GM21619 (cell line): ENCODE measurements at regions not wholly inside any gene's neighbourhood (a gene's known extent, or its start where the extent isn't known, plus 50 kb on each side); places are given as distances from the start of the nearest gene placed in this dataset.
"Not testable (repeated sequence)": the region's sequence is repeated elsewhere in the genome, so short reads cannot be mapped to it uniquely, and the experiment has no call there.

Experiments used
- ATAC-seq: cut with Tn5 transposase; IDR thresholded peaks from one replicate; pipeline ENCODE4 v1.9.1; 2021; ENCODE audit not compliant: unreplicated experiment

DNA sequence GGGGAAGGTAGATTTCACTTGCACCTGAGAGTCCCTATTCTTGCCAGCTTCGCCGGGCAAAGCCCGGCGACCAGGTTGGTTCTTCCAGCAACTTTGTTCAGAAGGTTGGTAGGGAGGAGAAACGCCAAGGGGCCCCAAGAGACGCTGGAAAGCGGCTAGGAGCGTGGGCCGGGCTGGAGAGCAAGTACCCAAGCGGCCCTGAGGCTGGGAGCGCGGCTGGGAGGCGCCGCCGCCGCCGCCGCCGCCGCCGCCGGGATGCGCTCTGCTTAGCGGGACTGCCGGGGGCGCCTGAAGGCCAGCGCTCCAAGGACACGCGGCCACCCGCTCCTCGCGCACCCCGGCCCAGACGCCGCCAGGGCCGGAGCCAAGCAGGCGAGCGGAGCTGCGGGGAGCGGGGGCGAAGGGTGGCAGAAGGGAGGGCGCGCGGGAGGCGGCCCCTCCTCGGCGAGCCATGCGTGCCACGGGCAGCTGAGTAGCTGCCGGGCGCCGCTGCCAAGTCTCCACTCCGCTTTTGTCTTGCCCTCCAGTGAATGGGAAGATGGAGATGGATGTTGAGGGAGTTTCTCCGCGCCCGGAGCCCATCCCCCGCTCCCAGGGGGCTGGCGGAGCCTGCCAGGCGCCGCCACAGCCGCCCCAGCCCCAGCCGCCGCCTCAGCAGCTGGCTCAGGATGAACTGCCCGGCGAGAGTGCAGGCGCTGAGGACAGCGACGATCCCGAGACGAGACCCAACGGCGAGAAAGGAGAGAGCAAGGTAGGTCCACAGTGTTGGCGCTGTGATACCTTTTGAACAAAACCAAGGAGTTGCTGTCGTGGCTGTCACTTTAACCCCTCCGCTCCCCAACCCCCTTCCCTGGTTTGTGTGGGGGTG, 227.4 kb upstream of the AZI2 start:
- ATAC-seq, result no peak

DNA sequence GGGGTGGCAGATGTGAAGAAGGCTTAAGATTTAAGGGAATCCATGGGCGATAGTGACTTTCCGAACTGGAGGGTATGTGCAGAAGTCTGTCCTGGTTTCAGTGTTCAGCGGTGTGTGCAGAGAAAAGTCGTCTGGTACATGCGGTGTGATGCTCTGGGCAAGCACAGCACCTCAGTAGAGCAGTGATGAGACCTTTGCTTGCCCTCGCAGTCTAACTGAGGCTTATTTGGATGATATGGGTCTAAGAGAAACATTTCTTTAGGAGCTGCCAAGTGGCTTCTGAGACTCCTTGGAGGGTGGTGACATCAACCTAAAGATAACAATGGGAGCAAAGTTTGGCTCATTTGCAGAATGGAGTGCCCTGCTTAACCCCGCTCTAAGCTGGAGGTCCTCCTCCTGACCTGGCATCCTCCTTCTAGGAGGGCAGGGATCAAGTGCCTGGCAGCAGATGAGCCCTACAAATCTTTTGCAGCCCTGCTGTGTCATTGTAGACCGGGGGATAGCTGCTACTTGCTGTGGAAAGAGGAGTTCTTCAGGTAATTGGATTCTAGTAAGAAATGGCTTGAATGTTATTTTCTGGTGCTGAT, 228.1 kb upstream of the AZI2 start:
- no peak for ATAC-seq

DNA sequence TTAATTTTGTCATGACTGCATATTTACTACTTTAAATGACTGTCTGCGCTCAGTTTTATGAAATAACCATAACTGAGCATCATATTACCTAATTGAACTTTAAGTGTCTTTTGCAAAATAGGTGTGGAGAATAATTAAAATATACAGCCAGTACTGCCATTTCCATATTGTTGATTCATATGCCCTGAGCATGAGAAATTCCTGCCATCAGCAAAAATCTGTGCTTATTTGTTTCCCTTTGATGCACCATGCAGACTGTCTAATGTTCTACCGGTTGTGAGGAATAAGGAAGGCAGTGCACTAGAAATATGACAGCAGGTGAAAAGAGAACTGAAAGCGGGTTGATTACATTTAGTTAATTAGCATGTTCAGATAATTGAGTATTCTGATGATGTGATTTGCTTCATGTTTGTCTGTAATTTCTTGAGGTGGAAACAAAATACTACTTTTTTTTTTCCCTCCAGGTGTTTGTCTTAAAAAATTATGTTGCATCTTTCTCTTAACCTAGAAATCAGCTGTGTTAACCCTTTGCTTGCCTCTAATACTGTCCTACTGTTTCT, 229.4 kb upstream of the AZI2 start:
- ATAC-seq, result no peak

DNA sequence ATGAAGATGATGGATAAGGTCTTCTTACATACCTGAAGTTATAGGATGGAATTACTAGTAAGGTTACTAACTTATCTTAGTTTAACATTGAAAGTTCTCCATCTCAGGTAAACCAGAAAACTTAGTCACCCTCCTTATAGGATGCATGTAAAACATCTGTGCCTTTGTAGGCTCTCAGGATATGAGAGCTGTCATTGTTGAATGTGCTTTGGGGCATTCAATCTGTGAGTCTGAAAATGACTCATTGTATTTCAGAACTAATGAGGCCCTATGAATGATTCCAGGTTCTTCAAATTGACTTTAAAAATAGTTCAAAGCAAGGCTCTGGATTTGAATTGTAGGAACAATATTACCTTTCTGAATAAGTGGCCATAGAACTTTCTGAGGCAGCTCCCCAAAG, 237.7 kb upstream of the AZI2 start:
- peak; percentile 64 for ATAC-seq

DNA sequence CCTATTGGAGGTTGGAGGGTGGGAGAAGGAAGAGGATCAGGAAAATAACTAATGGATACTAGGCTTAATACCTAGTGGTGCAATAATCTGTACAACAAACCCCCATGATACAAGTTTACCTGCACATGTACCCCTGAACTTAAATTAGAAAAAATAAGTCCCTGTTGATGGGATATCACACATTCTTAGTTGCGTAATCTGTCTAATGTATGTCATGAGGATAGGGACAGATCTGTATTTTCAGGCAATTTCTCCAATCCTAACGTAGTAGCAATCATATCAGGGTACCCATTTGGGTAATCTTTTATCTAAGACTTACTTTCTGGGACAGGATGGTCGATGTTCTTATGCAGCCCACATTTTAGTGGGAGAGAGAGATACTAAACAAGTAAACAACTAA, 239.1 kb upstream of the AZI2 start:
- no peak for ATAC-seq

DNA sequence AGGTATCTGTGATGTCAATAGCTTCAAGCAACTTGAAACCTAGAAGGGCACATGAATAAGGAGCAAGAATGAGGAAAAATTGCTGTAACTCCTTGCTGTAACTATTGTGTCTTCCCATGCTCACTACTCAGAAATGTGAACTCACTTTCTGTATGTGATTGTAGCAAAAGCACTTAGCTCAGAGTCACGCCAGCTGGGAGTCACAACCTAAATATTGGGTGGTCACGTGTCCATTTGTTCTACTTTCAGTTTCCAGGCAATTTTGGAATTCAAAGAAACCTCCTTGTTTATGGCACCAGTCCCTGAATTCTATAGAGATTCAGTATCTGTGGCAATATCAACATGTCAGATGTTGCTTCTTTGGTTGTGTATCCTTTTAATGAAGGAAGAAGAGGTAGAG, 241.6 kb upstream of the AZI2 start:
- ATAC-seq, result no peak

DNA sequence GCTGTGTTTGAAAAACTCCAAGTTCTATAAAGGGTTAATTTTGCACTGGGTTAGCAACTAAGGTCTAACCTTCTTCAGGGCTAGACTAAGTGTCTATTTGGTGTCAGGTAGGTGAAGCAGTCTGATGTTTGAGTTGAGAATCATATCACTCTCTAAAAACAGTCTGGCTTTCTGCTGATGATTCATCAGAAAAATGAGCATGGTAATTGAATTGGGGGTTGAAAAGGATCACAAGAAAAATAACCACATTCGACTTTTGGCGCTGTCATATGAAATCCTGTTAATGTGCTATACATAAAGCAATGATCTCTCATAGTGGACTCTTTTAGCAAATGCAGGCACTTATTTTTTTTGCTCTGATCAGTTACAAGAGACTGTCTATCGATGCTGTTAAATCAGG, 242.2 kb upstream of the AZI2 start:
- ATAC-seq, result no peak

DNA sequence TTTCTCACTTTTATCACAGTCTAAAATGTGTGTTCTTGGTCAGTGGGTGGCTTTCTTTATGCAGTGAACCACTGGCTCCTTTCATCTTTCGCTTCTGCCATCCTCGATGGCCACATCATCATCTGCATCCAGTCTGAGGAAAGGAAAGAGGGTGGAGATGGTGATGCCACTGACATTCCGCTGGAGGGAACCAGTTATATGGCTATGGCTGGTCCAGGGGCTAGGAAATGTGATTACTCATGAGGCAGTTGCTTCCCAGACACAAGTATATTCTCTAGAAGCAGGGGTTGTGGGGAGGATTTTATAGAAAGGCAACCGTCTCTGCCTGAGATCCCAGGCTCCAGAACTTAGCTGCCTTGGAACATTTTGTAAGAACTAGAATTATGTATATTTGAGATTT, 246.7 kb upstream of the AZI2 start:
- ATAC-seq, result no peak

DNA sequence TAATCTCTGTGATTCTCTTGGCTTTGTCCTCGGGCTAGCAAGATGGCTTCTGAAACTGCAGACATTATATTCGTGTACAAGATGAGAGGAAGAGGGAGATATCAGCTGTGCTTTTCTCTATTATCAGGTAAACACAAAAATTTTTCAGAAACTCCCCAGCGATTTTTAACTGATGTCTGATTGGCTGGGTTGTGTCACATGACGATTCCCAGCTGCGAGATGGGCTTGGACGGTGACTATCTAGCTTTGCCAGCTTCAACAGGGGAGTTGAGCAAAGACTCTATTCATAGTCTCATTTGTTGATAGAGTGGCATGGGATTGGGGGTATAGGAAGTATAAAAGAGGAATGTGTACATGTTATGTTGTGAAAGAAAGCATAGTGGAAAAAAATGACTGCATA, 248.8 kb upstream of the AZI2 start:
- ATAC-seq, result no peak

DNA sequence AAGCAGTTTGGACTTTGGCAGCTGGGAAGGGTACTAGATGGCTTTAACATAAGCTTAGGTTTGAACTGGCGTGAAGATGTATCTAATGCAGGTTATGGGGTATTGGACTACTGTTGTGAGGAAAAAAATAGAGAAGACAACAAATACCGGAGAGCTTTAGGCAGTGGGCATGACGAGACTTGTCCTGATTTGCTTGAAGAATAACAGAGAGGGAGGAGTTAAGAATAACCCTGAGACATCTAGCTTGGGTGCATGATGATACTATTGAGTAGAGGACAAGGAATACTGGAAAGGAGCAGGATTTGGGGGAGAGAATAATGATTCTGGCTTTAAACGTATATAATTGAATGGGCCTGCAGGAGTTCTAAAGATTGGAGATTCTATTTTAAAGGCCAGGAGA, 249.5 kb upstream of the AZI2 start:
- ATAC-seq, result no peak

DNA sequence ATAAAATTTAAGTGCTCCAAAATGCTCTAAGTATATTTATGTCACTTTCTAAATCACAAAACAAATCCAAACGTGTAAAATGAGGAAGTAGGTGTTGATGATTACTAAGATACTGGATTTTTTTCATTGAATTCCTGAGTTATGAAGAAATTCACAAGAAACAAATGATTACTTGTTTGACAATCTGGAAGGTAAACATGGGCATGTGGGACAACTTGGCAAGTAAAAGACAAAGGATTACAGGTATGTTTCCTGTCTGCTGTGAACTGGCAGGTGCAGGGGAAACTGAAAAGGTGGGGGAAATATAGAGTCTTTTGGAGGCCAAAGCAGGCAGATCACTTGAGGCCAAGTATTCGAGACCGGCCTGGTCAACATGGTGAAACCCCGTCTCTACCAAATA, 252.7 kb upstream of the AZI2 start:
- ATAC-seq, result no peak

DNA sequence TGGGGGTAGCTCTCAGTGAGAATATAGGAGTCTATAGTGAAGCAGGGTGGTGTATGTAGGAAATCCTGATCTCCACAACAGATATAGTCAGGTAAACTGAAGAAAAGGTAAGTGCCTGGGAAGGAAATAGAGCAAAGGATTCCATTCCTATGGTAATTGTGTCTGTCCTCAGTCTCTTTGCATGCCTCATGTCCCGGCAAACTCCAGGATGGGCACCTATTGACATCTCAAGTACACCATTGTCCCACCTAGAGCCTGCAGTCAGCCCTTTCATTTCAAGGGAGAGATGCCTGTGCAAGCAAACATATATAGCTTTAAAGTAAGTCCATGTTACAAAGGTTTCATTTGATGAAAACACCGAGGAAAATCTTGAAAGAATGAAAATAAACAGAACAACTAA, 257.7 kb upstream of the AZI2 start:
- ATAC-seq, result no peak

DNA sequence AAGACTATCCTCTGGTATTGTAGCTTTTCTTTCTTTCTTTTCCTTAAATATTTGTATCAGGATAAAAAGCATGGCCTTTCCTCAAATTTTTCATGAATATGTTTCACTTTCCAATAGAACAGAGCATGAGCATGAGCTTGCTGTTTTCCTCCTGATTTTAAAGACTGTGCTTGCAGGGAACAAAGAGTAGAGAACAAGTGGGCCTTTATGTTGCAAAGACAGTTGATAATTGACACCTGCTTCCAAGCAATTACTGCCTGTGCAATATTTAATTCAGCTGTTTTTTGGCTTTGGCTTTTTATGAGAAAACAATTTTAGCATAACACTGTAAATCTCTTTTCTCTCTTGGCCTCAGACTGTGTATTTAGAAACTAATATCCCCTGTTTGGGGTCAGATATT, 263.6 kb upstream of the AZI2 start:
- no peak for ATAC-seq

DNA sequence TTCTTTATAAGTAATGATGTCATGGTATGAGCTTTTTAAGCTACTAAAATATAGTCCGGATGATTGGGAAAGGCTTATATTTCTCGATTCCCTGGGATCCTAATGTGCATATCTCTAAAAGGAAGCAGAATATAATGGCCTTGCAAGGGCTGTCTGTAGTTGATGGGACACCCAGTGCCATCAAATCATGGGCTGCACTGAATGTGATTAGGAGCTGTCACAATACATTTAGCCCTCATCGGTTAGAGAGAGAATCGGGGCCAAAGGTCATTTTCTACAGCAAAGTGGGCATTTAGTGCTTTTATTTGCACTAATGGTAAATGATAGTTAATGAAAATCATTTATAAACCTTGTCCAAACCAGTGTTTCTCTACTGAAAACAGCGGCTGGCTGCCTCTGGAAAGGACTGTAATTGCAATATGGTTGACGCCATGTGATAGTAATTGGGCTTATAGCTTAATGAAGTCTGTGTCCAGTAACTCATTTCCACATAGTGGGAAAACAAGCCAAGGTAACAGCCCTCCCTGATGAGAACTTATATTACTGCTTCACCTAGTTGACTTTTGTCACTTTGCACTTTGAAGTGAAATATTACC, 265.0 kb upstream of the AZI2 start:
- no peak for ATAC-seq

DNA sequence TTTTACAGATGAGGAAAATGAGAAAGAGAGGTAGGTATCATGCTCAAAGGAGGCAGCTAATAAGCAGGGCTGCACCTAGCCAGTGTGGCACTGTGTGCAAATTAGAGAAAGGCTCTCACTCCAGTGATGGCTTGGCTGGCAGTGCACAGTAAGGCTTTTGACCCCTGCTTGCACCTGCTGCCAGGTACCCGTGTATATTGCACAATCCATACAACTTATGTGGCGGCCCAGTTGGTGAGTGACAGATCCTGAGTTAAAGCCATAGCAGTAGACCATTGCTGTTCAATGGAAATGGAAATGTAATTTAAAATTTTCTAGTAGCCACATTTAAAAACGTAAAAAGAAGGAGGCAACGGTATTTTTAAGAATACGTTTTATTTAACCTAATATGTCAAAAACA, 266.4 kb upstream of the AZI2 start:
- ATAC-seq, result no peak

DNA sequence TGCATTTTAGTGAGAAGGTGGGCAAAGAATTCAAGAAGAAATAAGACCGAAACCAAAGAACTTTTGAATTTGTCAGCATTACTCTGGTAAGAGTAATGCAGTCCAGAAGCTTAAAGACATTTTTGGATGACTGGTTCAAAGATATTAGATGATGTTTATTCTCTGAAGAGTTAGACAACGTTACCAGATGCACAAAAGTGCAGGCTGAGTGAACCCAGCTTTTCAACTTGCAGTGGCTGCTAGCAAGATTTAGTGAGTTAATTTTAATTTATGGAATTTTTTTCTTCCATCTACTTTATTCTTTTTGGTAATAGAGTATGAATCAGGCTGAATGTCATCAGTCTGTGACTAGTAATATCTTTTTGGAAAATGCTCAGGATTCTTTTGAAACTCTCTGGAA, 267.3 kb upstream of the AZI2 start:
- ATAC-seq, result no peak

DNA sequence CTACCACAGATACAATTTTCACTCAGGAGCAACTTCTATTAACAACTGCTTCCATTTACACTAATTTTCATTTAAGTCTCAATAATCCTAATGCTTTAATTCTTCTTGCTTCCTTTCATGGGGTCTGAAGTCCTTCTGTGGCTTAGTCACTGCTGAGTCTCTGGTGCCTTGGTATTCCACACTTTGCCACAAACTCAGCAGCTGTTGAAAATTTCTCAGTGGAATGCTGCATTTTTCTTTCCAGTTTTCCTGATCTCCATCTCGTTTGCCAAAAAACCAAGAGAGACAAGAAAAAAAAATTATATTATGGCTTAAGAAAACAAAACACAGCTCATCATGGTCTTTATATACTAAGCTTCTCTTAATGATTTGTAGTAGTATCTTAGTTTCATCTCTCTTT, 269.2 kb upstream of the AZI2 start:
- ATAC-seq, result no peak

DNA sequence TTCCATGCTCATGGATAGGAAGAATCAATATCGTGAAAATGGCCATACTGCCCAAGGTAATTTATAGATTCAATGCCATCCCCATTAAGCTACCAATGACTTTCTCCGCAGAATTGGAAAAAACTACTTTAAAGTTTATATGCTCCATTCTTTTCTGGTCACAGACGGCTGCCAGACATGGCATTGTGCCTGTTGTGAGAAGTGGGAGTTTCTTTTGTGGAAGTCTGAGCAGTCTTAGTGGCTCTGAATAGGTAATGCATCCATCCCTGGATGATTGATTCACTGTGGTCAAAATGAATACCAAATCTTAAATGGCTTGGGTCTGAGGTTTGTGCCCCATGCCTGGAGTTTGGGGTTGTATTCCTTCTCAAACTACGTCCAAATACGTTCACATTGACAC, 274.5 kb upstream of the AZI2 start:
- ATAC-seq, result no peak

DNA sequence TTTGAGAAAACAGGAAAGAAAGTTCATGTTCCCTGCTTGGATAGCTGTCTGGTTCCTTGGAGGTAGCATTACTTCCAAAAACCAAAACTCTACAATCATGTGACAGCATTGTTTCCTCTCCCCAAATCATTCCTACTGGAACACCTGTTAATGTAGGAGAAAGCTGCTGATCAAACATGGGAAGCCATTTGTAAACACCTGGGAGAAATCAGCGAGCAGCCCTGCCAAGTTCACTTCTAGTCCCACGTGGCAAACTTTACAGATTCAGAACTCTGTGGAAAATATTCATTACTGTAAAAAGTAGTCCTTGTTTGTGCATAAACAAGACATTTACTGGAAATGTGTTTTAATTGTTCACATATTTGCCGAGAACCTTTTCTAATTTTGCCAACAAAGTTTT, 275.5 kb upstream of the AZI2 start:
- ATAC-seq, result no peak

DNA sequence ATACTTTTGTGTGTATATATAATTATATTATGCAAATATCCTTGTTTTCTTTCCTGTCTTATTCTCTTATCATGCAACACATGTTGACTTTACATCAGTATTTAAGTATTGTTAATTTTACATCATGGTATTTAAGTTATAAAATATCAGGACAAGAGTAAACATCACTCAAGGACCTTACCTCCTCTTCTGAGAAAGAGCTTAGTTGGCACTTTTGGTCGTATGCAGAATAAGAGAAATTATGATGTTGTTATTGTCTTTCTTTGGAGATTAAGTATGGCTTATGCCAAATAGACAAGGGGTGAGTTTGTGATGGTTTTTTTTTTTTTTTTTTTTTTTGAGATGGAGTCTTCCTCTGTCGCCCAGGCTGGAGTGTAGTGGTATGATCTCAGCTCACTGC, 279.2 kb upstream of the AZI2 start:
- not testable (repeated sequence) for ATAC-seq

DNA sequence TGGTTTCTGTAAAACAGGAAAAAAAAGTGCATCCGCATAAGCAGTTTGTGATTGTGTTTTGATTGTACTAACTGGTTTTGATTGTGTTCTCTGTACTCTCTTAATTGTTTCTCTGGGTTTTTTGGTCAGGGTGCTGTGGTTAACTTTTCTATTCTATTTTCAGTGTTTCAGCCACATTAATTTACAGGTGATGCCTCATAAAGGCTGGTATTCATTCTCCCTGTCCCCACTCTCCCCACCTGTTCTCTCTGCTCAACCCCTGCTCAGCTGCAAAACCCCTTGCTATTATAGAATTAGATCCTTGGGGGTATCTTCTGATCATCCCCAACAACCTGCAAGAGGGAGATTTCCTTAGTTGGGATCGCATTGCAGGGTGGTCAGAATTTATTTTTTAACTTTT, 285.4 kb upstream of the AZI2 start:
- no peak for ATAC-seq

DNA sequence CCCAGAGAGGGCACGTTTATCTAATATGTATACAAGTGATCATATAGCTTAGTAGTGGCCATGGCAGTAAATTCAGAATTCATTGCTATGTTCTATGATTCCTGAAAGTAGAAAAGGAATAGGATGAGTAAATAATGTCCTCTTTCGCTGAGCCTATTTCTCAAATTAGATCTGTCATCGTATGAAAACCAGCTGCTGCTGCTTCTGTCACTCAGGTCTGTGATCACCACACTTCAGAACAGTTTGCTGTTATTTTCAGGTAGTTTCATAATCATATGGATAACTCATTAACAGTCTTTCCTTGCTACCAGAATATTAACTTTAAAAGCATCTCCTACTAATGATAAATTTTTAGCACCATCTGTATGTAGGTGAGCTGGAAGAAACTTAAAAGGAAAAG, 289.1 kb upstream of the AZI2 start:
- ATAC-seq, result peak; percentile 50
